SK-N-MC (cell line): ENCODE measurements at regions not wholly inside any gene's neighbourhood (a gene's known extent, or its start where the extent isn't known, plus 50 kb on each side); places are given as distances from the start of the nearest gene placed in this dataset.

ENCODE experiments used
- EZH2 ChIP-seq: fragments of 200-600 bp; sonication (generic); IDR thresholded peaks from one replicate; pipeline ENCODE4 v1.6.1; 2017; ENCODE audit warnings: antibody characterized with exemption
- FOXP2 ChIP-seq: optimal IDR thresholded peaks from 2 replicates; pipeline ENCODE3; 2011; ENCODE audit warnings: mild to moderate bottlenecking, moderate library complexity; ENCODE audit not compliant: insufficient read depth; ENCODE audit errors: extremely low read length, control extremely low read depth
- POLR2AphosphoS5 ChIP-seq: IDR thresholded peaks from 2 replicates; pipeline ENCODE4 v1.6.1; 2012; ENCODE audit warnings: mild to moderate bottlenecking, low read depth, low read length, borderline replicate concordance

- TF ChIP-seq POLR2AphosphoS5 (no peak), EZH2 (no peak), FOXP2 (no peak)
These were observed 288.6 kb upstream of the C9orf72 start for GRCh38 chr9:27861887-27862286.
